ENCODE measurements at regions not wholly inside any gene's neighbourhood (a gene's known extent, or its start where the extent isn't known, plus 50 kb on each side); places are given as distances from the start of the nearest gene placed in this dataset.

- no peak overlapping the region for H3K27ac ChIP-seq (ENCODE audit: low read depth, low read length)
- no peaks in the 10 kb centered on the region for H4K20me1 ChIP-seq (ENCODE audit: low read depth, low read length)
- no peak for TF ChIP-seq EZH2phosphoT487 (conservative IDR thresholded peaks at IDR 0.05; ENCODE audit: low read length)
- no peak for TF ChIP-seq CTCF (IDR thresholded peaks at IDR 0.05; ENCODE audit: insufficient read depth, low read length, poor library complexity, severe bottlenecking)
- H3K9ac ChIP-seq (ENCODE audit: low read length) = no peak overlapping the region
- no peaks in the 10 kb centered on the region for H3K9me2 ChIP-seq (replicated peaks; ENCODE audit: insufficient read depth, low read length)
- no peaks in the 10 kb centered on the region for H3F3A ChIP-seq (ENCODE audit: insufficient read depth)
- H2AFZ ChIP-seq (ENCODE audit: low read depth, low read length, severe bottlenecking) = no peak overlapping the region
- H3K4me2 ChIP-seq (ENCODE audit: low read depth, low read length, poor library complexity, severe bottlenecking) = no peak overlapping the region
- no peaks in the 10 kb centered on the region for H3K79me2 ChIP-seq (ENCODE audit: insufficient read depth, low read length)
- H3K9me3 ChIP-seq (ENCODE audit: insufficient read depth, low read length) = no peaks in the 10 kb centered on the region
- no peaks in the 10 kb centered on the region for H3K36me3 ChIP-seq (ENCODE audit: low read length)
- no peaks in the 10 kb centered on the region for H3K27me3 ChIP-seq (ENCODE audit: low read length)
- no peak overlapping the region for H3K4me3 ChIP-seq (ENCODE audit: insufficient read depth, low read length, poor library complexity, severe bottlenecking)
Observed at GRCh38 chr11:70532731-70533130, 134.4 kb downstream of the CTTN start.

GRCh38 chr11:70535191-70535971 is 137.1 kb downstream of the CTTN start:
- TF ChIP-seq CTCF (IDR thresholded peaks at IDR 0.05; ENCODE audit: insufficient read depth, low read length, poor library complexity, severe bottlenecking) (no peak), EZH2phosphoT487 (conservative IDR thresholded peaks at IDR 0.05; ENCODE audit: low read length) (no peak)
- Histone ChIP-seq H3K4me2 (ENCODE audit: low read depth, low read length, poor library complexity, severe bottlenecking) (no peak overlapping the region), H3K9me2 (replicated peaks; ENCODE audit: insufficient read depth, low read length) (no peaks in the 10 kb centered on the region), H4K20me1 (ENCODE audit: low read depth, low read length) (no peaks in the 10 kb centered on the region), H3K4me3 (ENCODE audit: insufficient read depth, low read length, poor library complexity, severe bottlenecking) (no peak overlapping the region), H3F3A (ENCODE audit: insufficient read depth) (no peaks in the 10 kb centered on the region), H3K9me3 (ENCODE audit: insufficient read depth, low read length) (no peaks in the 10 kb centered on the region), H3K27me3 (ENCODE audit: low read length) (no peaks in the 10 kb centered on the region), H3K79me2 (ENCODE audit: insufficient read depth, low read length) (no peaks in the 10 kb centered on the region), H3K27ac (ENCODE audit: low read depth, low read length) (no peak overlapping the region), H2AFZ (ENCODE audit: low read depth, low read length, severe bottlenecking) (no peak overlapping the region), H3K36me3 (ENCODE audit: low read length) (no peaks in the 10 kb centered on the region), H3K9ac (ENCODE audit: low read length) (no peak overlapping the region)

- Histone ChIP-seq H3K27ac (ENCODE audit: low read depth, low read length) (no peak overlapping the region), H3K9me3 (ENCODE audit: insufficient read depth, low read length) (no peaks in the 10 kb centered on the region), H3K79me2 (ENCODE audit: insufficient read depth, low read length) (no peaks in the 10 kb centered on the region), H2AFZ (ENCODE audit: low read depth, low read length, severe bottlenecking) (no peak overlapping the region), H3F3A (ENCODE audit: insufficient read depth) (no peaks in the 10 kb centered on the region), H3K4me2 (ENCODE audit: low read depth, low read length, poor library complexity, severe bottlenecking) (no peak overlapping the region), H4K20me1 (ENCODE audit: low read depth, low read length) (no peaks in the 10 kb centered on the region), H3K9me2 (replicated peaks; ENCODE audit: insufficient read depth, low read length) (no peaks in the 10 kb centered on the region), H3K4me3 (ENCODE audit: insufficient read depth, low read length, poor library complexity, severe bottlenecking) (no peak overlapping the region), H3K36me3 (ENCODE audit: low read length) (no peaks in the 10 kb centered on the region), H3K9ac (ENCODE audit: low read length) (no peak overlapping the region), H3K27me3 (ENCODE audit: low read length) (no peaks in the 10 kb centered on the region)
- no peak for TF ChIP-seq EZH2phosphoT487 (conservative IDR thresholded peaks at IDR 0.05; ENCODE audit: low read length)
Observed at GRCh38 chr11:70536051-70536877, 137.9 kb downstream of the CTTN start.
